WTC11 (cell line): ENCODE measurements at regions not wholly inside any gene's neighbourhood (a gene's known extent, or its start where the extent isn't known, plus 50 kb on each side); places are given as distances from the start of the nearest gene placed in this dataset.

Experiments
- ATAC-seq: fragments of 200-7000 bp; cut with Tn5 transposase; 2 replicates; pipeline ENCODE4 v1.10.0; 2021; ENCODE audit warnings: mild to moderate bottlenecking, moderate library complexity
- CTCF ChIA-PET: fragments of 300-600 bp; sonication (Branson Sonifier 250); formaldehyde crosslinking; loops from one replicate; lab custom pipeline; 2021; ENCODE audit warnings: antibody characterized with exemption; lab: Charles Lee
- POLR2A ChIA-PET: fragments of 350-600 bp; sonication (Branson Sonifier 250); formaldehyde crosslinking; loops from one replicate; lab custom pipeline; 2021; ENCODE audit warnings: antibody characterized with exemption; lab: Charles Lee
- DNase-seq: peaks from one replicate; pipeline ENCODE4 v3.0.0; 2021; ENCODE audit warnings: low spot score
- H3K27ac Mint-ChIP-seq: 2 replicates; pipeline ENCODE4 v1.8.0; 2021; ENCODE audit warnings: mixed read lengths
- H3K27me3 Mint-ChIP-seq: 2 replicates; pipeline ENCODE4 v1.8.0; 2021; ENCODE audit warnings: low read depth, mild to moderate bottlenecking, moderate library complexity, mixed read lengths
- H3K36me3 Mint-ChIP-seq: 2 replicates; pipeline ENCODE4 v1.8.0; 2021; ENCODE audit warnings: mixed read lengths
- H3K4me1 Mint-ChIP-seq: 2 replicates; pipeline ENCODE4 v1.8.0; 2022; ENCODE audit warnings: mixed read lengths
- H3K4me3 Mint-ChIP-seq: 2 replicates; pipeline ENCODE4 v1.8.0; 2021; ENCODE audit warnings: mild to moderate bottlenecking, moderate library complexity, mixed read lengths
- H3K9me3 Mint-ChIP-seq: 2 replicates; pipeline ENCODE4 v1.8.0; 2021; ENCODE audit warnings: mixed read lengths
- AR ChIP-seq: fragments of 250-450 bp; sonication (Bioruptor Pico); IDR thresholded peaks from 2 replicates; pipeline ENCODE4 v1.9.0; 2021; ENCODE audit warnings: mild to moderate bottlenecking
- ATF3 ChIP-seq: sonication (generic); formaldehyde crosslinking; conservative IDR thresholded peaks from 2 replicates; pipeline ENCODE4 v1.8.1; 2022; ENCODE audit warnings: mild to moderate bottlenecking, missing genetic modification reagents
- CREM ChIP-seq: sonication (generic); formaldehyde crosslinking; IDR thresholded peaks from 2 replicates; pipeline ENCODE4 v1.8.1; 2022; ENCODE audit warnings: mild to moderate bottlenecking, missing genetic modification reagents, moderate library complexity
- E2F4 ChIP-seq: sonication (generic); formaldehyde crosslinking; IDR thresholded peaks from 2 replicates; pipeline ENCODE4 v1.8.1; 2022; ENCODE audit warnings: low read depth, mild to moderate bottlenecking, moderate library complexity, missing genetic modification reagents, borderline replicate concordance
- ETV6 ChIP-seq: sonication (generic); formaldehyde crosslinking; IDR thresholded peaks from 2 replicates; pipeline ENCODE4 v1.8.1; 2022; ENCODE audit warnings: mild to moderate bottlenecking, missing genetic modification reagents
- FOXK1 ChIP-seq: sonication (generic); formaldehyde crosslinking; IDR thresholded peaks from 2 replicates; pipeline ENCODE4 v1.8.0; 2022; ENCODE audit warnings: mild to moderate bottlenecking, moderate library complexity, missing genetic modification reagents
- GTF2I ChIP-seq: fragments of 250-450 bp; sonication (Bioruptor Pico); conservative IDR thresholded peaks from 2 replicates; pipeline ENCODE4 v1.4.0; 2021; ENCODE audit warnings: mild to moderate bottlenecking
- HMGA2 ChIP-seq: fragments of 250-450 bp; sonication (Bioruptor Pico); IDR thresholded peaks from 2 replicates; pipeline ENCODE4 v1.4.0; 2021; ENCODE audit warnings: mild to moderate bottlenecking, moderate library complexity
- MLX ChIP-seq: sonication (generic); formaldehyde crosslinking; IDR thresholded peaks from 2 replicates; pipeline ENCODE4 v1.8.1; 2023; ENCODE audit warnings: mild to moderate bottlenecking, missing genetic modification reagents, moderate library complexity
- MYBL2 ChIP-seq: sonication (generic); formaldehyde crosslinking; IDR thresholded peaks from 2 replicates; pipeline ENCODE4 v1.8.1; 2023; ENCODE audit warnings: mild to moderate bottlenecking, moderate library complexity, missing genetic modification reagents
- NFATC4 ChIP-seq: fragments of 250-450 bp; sonication (Bioruptor Pico); IDR thresholded peaks from 2 replicates; pipeline ENCODE4 v1.9.0; 2021; ENCODE audit warnings: mild to moderate bottlenecking
- NFYB ChIP-seq: sonication (generic); formaldehyde crosslinking; conservative IDR thresholded peaks from 2 replicates; pipeline ENCODE4 v1.8.0; 2022; ENCODE audit warnings: low read depth, missing genetic modification reagents
- RORB ChIP-seq: fragments of 250-450 bp; sonication (Bioruptor Pico); IDR thresholded peaks from 2 replicates; pipeline ENCODE4 v1.9.0; 2021; ENCODE audit warnings: mild to moderate bottlenecking
- SOX15 ChIP-seq: fragments of 250-450 bp; sonication (Bioruptor Pico); IDR thresholded peaks from 2 replicates; pipeline ENCODE4 v1.9.0; 2021; ENCODE audit warnings: mild to moderate bottlenecking
- ZBTB43 ChIP-seq: sonication (generic); formaldehyde crosslinking; IDR thresholded peaks from 2 replicates; pipeline ENCODE4 v1.8.1; 2023; ENCODE audit warnings: mild to moderate bottlenecking, missing genetic modification reagents
- ZNF263 ChIP-seq: sonication (generic); formaldehyde crosslinking; IDR thresholded peaks from 2 replicates; pipeline ENCODE4 v1.8.1; 2022; ENCODE audit warnings: low read depth, mild to moderate bottlenecking, moderate library complexity, missing genetic modification reagents
- ZNF281 ChIP-seq: sonication (generic); formaldehyde crosslinking; IDR thresholded peaks from 2 replicates; pipeline ENCODE4 v1.8.0; 2023; ENCODE audit warnings: mild to moderate bottlenecking, missing genetic modification reagents
- ZNF416 ChIP-seq: fragments of 250-450 bp; sonication (Bioruptor Pico); IDR thresholded peaks from 2 replicates; pipeline ENCODE4 v1.9.0; 2021; ENCODE audit warnings: mild to moderate bottlenecking, inconsistent platforms
- ZNF532 ChIP-seq: fragments of 250-450 bp; sonication (Bioruptor Pico); IDR thresholded peaks from 2 replicates; pipeline ENCODE4 v1.9.0; 2021; ENCODE audit warnings: mild to moderate bottlenecking, borderline replicate concordance
- ZSCAN18 ChIP-seq: fragments of 250-450 bp; sonication (Bioruptor Pico); IDR thresholded peaks from 2 replicates; pipeline ENCODE4 v2.1.2; 2022; ENCODE audit warnings: mild to moderate bottlenecking, moderate library complexity

- no peak for DNase-seq
- POLR2A ChIA-PET: no interaction called here
- Mint-ChIP-seq H3K36me3 (no peaks in the 10 kb centered on the region), H3K4me1 (peaks cover 3% of the 10 kb centered on the region), H3K4me3 (no peak overlapping the region), H3K27ac (no peak overlapping the region), H3K9me3 (peaks cover 24% of the 10 kb centered on the region), H3K27me3 (no peaks in the 10 kb centered on the region)
- CTCF ChIA-PET: interaction anchor here (0.7 to 2.3 kb wide), 2 partner anchors 9 to 13 kb away, joined by 5 to 13 read pairs; no protein-coding TSS in a partner anchor
- ATAC-seq: no peak
- TF ChIP-seq ZSCAN18 (CRISPR knock-in tag) (no peak), CREM (CRISPR knock-in tag) (no peak), MYBL2 (CRISPR knock-in tag) (no peak), NFATC4 (no peak), GTF2I (no peak), MLX (CRISPR knock-in tag) (no peak), E2F4 (CRISPR knock-in tag) (no peak), HMGA2 (CRISPR knock-in tag) (no peak), NFYB (CRISPR knock-in tag) (no peak), FOXK1 (CRISPR knock-in tag) (no peak), ZNF416 (CRISPR knock-in tag) (no peak), ATF3 (CRISPR knock-in tag) (no peak), ZNF281 (CRISPR knock-in tag) (no peak)
These were observed 51.0 kb upstream of the GALR1 start for GRCh38 chr18:77198663-77199062.

- Mint-ChIP-seq H3K27ac (no peak overlapping the region), H3K27me3 (no peaks in the 10 kb centered on the region), H3K4me1 (peaks cover 3% of the 10 kb centered on the region), H3K36me3 (no peaks in the 10 kb centered on the region), H3K4me3 (no peak overlapping the region), H3K9me3 (peaks cover 15% of the 10 kb centered on the region)
- no peak for DNase-seq
- ChIA-PET POLR2A (no interaction called here), CTCF (interaction anchor here (2.3 kb wide), 1 partner anchor 12 kb away, joined by 6 read pairs; no protein-coding TSS in a partner anchor)
- no peak for ATAC-seq
- TF ChIP-seq RORB: no peak
- no peak for TF ChIP-seq AR (CRISPR knock-in tag)
- TF ChIP-seq ZNF263 (CRISPR knock-in tag): no peak
- no peak for TF ChIP-seq ETV6 (CRISPR knock-in tag)
- TF ChIP-seq ZBTB43 (CRISPR knock-in tag): no peak
- no peak for TF ChIP-seq SOX15 (CRISPR knock-in tag)
- no peak for TF ChIP-seq ZNF532 (CRISPR knock-in tag)
These were observed 49.9 kb upstream of the GALR1 start for GRCh38 chr18:77199707-77200106.
